NCI-H2029 treated with DMSO at 0.1 percent for 48 hours (cell line): ENCODE measurements at regions not wholly inside any gene's neighbourhood (a gene's known extent, or its start where the extent isn't known, plus 50 kb on each side); places are given as distances from the start of the nearest gene placed in this dataset.

Source experiments
- DNase-seq: peaks from one replicate; lab custom pipeline; 2025; lab: John Stamatoyannopoulos, UW

GRCh38 chr5:2297991-2298390 lies 415.3 kb upstream of the IRX4 start:
- DNase-seq = no peak

GRCh38 chr5:2295476-2295875 lies 412.8 kb upstream of the IRX4 start:
- no peak for DNase-seq

- no peak for DNase-seq
These were observed 411.2 kb upstream of the IRX4 start for GRCh38 chr5:2293906-2294305.

- no peak for DNase-seq
These were observed 408.6 kb upstream of the IRX4 start for GRCh38 chr5:2291146-2291840.

GRCh38 chr5:2289380-2289779 lies 406.7 kb upstream of the IRX4 start:
- no peak for DNase-seq

- DNase-seq = no peak
These were observed 406.2 kb upstream of the IRX4 start for GRCh38 chr5:2288968-2289367.

GRCh38 chr5:2288466-2288865 lies 405.7 kb upstream of the IRX4 start:
- DNase-seq = no peak

GRCh38 chr5:2286250-2286649 lies 403.5 kb upstream of the IRX4 start:
- DNase-seq = no peak

- no peak for DNase-seq
These were observed 402.0 kb upstream of the IRX4 start for GRCh38 chr5:2284678-2285077.

GRCh38 chr5:2283481-2284045 lies 400.8 kb upstream of the IRX4 start:
- DNase-seq = no peak

- DNase-seq = no peak
These were observed 400.2 kb upstream of the IRX4 start for GRCh38 chr5:2282893-2283292.

GRCh38 chr5:2282034-2282690 lies 399.4 kb upstream of the IRX4 start:
- DNase-seq = no peak

- DNase-seq = no peak
These were observed 398.7 kb upstream of the IRX4 start for GRCh38 chr5:2281446-2281845.

- DNase-seq = no peak
These were observed 397.6 kb upstream of the IRX4 start for GRCh38 chr5:2280318-2280717.

- DNase-seq = no peak
These were observed 396.2 kb upstream of the IRX4 start for GRCh38 chr5:2278825-2279456.

GRCh38 chr5:2277886-2278285 lies 395.2 kb upstream of the IRX4 start:
- no peak for DNase-seq

- no peak for DNase-seq
These were observed 393.4 kb upstream of the IRX4 start for GRCh38 chr5:2276101-2276500.

GRCh38 chr5:2272755-2273154 lies 390.0 kb upstream of the IRX4 start:
- no peak for DNase-seq

GRCh38 chr5:2272039-2272438 lies 389.3 kb upstream of the IRX4 start:
- no peak for DNase-seq

GRCh38 chr5:2271316-2271715 lies 388.6 kb upstream of the IRX4 start:
- DNase-seq = no peak

- no peak for DNase-seq
These were observed 387.7 kb upstream of the IRX4 start for GRCh38 chr5:2270467-2270866.

GRCh38 chr5:2269656-2270055 lies 386.9 kb upstream of the IRX4 start:
- DNase-seq = no peak

- no peak for DNase-seq
These were observed 385.3 kb upstream of the IRX4 start for GRCh38 chr5:2267991-2268390.
